ENCODE measurements at regions not wholly inside any gene's neighbourhood (a gene's known extent, or its start where the extent isn't known, plus 50 kb on each side); places are given as distances from the start of the nearest gene placed in this dataset.
"Not testable (repeated sequence)": the region's sequence is repeated elsewhere in the genome, so short reads cannot be mapped to it uniquely, and the experiment has no call there.

- H3K4me1 ChIP-seq (ENCODE audit: control insufficient read depth, insufficient read depth, low read length) = not testable (repeated sequence)
Measured at GRCh38 chr10:46840393-46841050, 70.7 kb upstream of the PTPN20 start.

GRCh38 chr10:46841051-46841593 is 70.1 kb upstream of the PTPN20 start:
- DNase-seq (ENCODE audit: low read depth, low spot score); H3K36me3 ChIP-seq (ENCODE audit: control insufficient read depth, insufficient read depth, low read length); POLR2A ChIA-PET; BruUV-seq (replicated peaks); H3K27ac ChIP-seq (ENCODE audit: low read length); H3K9me3 ChIP-seq (ENCODE audit: control insufficient read depth, insufficient read depth, low read depth, low read length); CTCF ChIA-PET; H3K4me3 ChIP-seq (ENCODE audit: low read depth in 2 of 2, low read length in 2 of 2); H3K27me3 ChIP-seq (ENCODE audit: control insufficient read depth, insufficient read depth, low read length); intact Hi-C loops (cut with micrococcal nuclease; ENCODE audit: unreplicated experiment); in situ Hi-C loops (cut with HindIII; ENCODE audit: low pct_unique_long_range_greater_than_20kb, low sequenced_read_pairs); H3K4me1 ChIP-seq (ENCODE audit: control insufficient read depth, insufficient read depth, low read length): not testable (repeated sequence)
- ATAC-seq = peak; percentile 65

More at GRCh38 chr10:46840393-46841050, 70.7 kb upstream of the PTPN20 start:
- BruUV-seq (replicated peaks); in situ Hi-C loops (cut with HindIII; ENCODE audit: low pct_unique_long_range_greater_than_20kb, low sequenced_read_pairs); DNase-seq (ENCODE audit: low read depth, low spot score); POLR2A ChIA-PET; intact Hi-C loops (cut with micrococcal nuclease; ENCODE audit: unreplicated experiment); H3K9me3 ChIP-seq (ENCODE audit: control insufficient read depth, insufficient read depth, low read depth, low read length); H3K27ac ChIP-seq (ENCODE audit: low read length); CTCF ChIA-PET; H3K27me3 ChIP-seq (ENCODE audit: control insufficient read depth, insufficient read depth, low read length); H3K4me3 ChIP-seq (ENCODE audit: low read depth in 2 of 2, low read length in 2 of 2); H3K36me3 ChIP-seq (ENCODE audit: control insufficient read depth, insufficient read depth, low read length): not testable (repeated sequence)
- ATAC-seq = peak; percentile 56

GRCh38 chr10:46845194-46845593 is 66.0 kb upstream of the PTPN20 start:
- BruUV-seq (replicated peaks); H3K27ac ChIP-seq (ENCODE audit: low read length); DNase-seq (ENCODE audit: low read depth, low spot score); H3K27me3 ChIP-seq (ENCODE audit: control insufficient read depth, insufficient read depth, low read length); H3K36me3 ChIP-seq (ENCODE audit: control insufficient read depth, insufficient read depth, low read length); ATAC-seq; CTCF ChIA-PET; in situ Hi-C loops (cut with HindIII; ENCODE audit: low pct_unique_long_range_greater_than_20kb, low sequenced_read_pairs); H3K9me3 ChIP-seq (ENCODE audit: control insufficient read depth, insufficient read depth, low read depth, low read length); intact Hi-C loops (cut with micrococcal nuclease; ENCODE audit: unreplicated experiment); POLR2A ChIA-PET; H3K4me3 ChIP-seq (ENCODE audit: low read depth in 2 of 2, low read length in 2 of 2); H3K4me1 ChIP-seq (ENCODE audit: control insufficient read depth, insufficient read depth, low read length): not testable (repeated sequence)

GRCh38 chr10:46845640-46846039 is 65.6 kb upstream of the PTPN20 start:
- POLR2A ChIA-PET; H3K9me3 ChIP-seq (ENCODE audit: control insufficient read depth, insufficient read depth, low read depth, low read length); DNase-seq (ENCODE audit: low read depth, low spot score); H3K4me1 ChIP-seq (ENCODE audit: control insufficient read depth, insufficient read depth, low read length); H3K27ac ChIP-seq (ENCODE audit: low read length); H3K27me3 ChIP-seq (ENCODE audit: control insufficient read depth, insufficient read depth, low read length); BruUV-seq (replicated peaks); CTCF ChIA-PET; in situ Hi-C loops (cut with HindIII; ENCODE audit: low pct_unique_long_range_greater_than_20kb, low sequenced_read_pairs); intact Hi-C loops (cut with micrococcal nuclease; ENCODE audit: unreplicated experiment); ATAC-seq; H3K4me3 ChIP-seq (ENCODE audit: low read depth in 2 of 2, low read length in 2 of 2); H3K36me3 ChIP-seq (ENCODE audit: control insufficient read depth, insufficient read depth, low read length): not testable (repeated sequence)

- H3K4me3 ChIP-seq (ENCODE audit: low read depth in 2 of 2, low read length in 2 of 2); in situ Hi-C loops (cut with HindIII; ENCODE audit: low pct_unique_long_range_greater_than_20kb, low sequenced_read_pairs); DNase-seq (ENCODE audit: low read depth, low spot score); intact Hi-C loops (cut with micrococcal nuclease; ENCODE audit: unreplicated experiment); H3K36me3 ChIP-seq (ENCODE audit: control insufficient read depth, insufficient read depth, low read length); H3K9me3 ChIP-seq (ENCODE audit: control insufficient read depth, insufficient read depth, low read depth, low read length); H3K27ac ChIP-seq (ENCODE audit: low read length); POLR2A ChIA-PET; ATAC-seq; H3K27me3 ChIP-seq (ENCODE audit: control insufficient read depth, insufficient read depth, low read length); BruUV-seq (replicated peaks); H3K4me1 ChIP-seq (ENCODE audit: control insufficient read depth, insufficient read depth, low read length); CTCF ChIA-PET: not testable (repeated sequence)
Measured at GRCh38 chr10:46860753-46861152, 50.5 kb upstream of the PTPN20 start.

All from Panc1 (cell line).